ENCODE measurements at regions not wholly inside any gene's neighbourhood (a gene's known extent, or its start where the extent isn't known, plus 50 kb on each side); places are given as distances from the start of the nearest gene placed in this dataset.

DNA sequence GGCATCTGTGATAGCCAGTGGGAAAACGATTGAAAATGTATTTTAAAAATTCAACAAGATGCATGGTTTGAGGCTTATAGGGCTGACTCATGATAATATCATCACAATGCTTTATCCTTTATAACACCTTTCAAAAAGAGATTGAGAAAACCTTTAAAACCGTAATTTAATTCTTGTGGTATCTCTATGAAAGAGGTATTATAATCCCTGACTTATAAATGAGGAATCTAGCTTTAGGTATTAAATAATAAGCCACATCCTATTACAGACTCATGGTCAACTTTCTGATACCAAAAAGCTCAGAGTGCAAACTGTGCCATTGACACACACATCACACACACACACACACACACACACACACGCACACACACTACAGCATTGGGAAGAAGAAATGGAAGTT lies 134.6 kb upstream of the RAB12 start:
- Mint-ChIP-seq H3K4me3 (no peak overlapping the region), H3K9me3 (no peaks in the 10 kb centered on the region), H3K27ac (no peak overlapping the region), H3K36me3 (ENCODE audit: low read depth) (no peaks in the 10 kb centered on the region), H3K4me1 (no peaks in the 10 kb centered on the region), H3K27me3 (ENCODE audit: insufficient read depth) (peaks cover 9% of the 10 kb centered on the region)
- no peaks in the 10 kb centered on the region for H3K36me3 ChIP-seq (ENCODE audit: control insufficient read depth, insufficient read depth, low read length)
- 100% methylated on average over 1 of the region's 3 CpGs; no CpG with 5 or more reads in 1 of the 2 experiments for WGBS, 2 experiments (ENCODE audit: insufficient coverage in 1 of 2, insufficient read length in 1 of 2)
- TF ChIP-seq, protein P1, sequence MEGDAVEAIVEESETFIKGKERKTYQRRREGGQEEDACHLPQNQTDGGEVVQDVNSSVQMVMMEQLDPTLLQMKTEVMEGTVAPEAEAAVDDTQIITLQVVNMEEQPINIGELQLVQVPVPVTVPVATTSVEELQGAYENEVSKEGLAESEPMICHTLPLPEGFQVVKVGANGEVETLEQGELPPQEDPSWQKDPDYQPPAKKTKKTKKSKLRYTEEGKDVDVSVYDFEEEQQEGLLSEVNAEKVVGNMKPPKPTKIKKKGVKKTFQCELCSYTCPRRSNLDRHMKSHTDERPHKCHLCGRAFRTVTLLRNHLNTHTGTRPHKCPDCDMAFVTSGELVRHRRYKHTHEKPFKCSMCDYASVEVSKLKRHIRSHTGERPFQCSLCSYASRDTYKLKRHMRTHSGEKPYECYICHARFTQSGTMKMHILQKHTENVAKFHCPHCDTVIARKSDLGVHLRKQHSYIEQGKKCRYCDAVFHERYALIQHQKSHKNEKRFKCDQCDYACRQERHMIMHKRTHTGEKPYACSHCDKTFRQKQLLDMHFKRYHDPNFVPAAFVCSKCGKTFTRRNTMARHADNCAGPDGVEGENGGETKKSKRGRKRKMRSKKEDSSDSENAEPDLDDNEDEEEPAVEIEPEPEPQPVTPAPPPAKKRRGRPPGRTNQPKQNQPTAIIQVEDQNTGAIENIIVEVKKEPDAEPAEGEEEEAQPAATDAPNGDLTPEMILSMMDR (conservative IDR thresholded peaks at IDR 0.05): no peak
- H3K27ac ChIP-seq (ENCODE audit: low read depth, low read length): no peak overlapping the region
- no peaks in the 10 kb centered on the region for H3K9me3 ChIP-seq (ENCODE audit: control insufficient read depth, low read length)
- no peak overlapping the region for H3K9ac ChIP-seq (ENCODE audit: extremely low read depth, low read length, poor library complexity, severe bottlenecking)
- DNase-seq: no peak
- no peaks in the 10 kb centered on the region for H3K27me3 ChIP-seq (ENCODE audit: control insufficient read depth, insufficient read depth, low read length, poor library complexity, severe bottlenecking)
- no peak overlapping the region for H3K4me3 ChIP-seq (ENCODE audit: low read length)
- no peaks in the 10 kb centered on the region for H3K4me1 ChIP-seq (ENCODE audit: control insufficient read depth, insufficient read depth, low read length)

DNA sequence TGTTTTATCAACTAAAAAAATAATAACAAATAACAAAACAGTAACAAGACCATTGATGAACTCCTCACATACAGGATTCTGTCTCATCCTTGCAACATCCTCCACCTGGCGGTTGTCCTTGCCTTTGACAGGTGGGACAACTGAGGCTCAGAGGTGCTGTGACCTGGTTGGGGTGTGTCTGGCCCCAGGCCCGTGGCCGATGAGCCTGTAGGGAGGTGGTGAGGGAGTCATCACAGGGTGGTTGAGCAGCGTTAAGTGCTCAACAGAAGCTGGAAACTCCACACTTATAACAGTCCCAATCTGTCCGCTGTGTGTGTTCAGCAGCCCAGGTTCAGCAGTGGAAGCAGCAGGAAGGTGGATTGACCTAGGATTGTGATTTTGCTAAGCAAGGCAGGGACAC lies 131.6 kb upstream of the RAB12 start:
- Histone ChIP-seq H3K27ac (ENCODE audit: low read depth, low read length) (no peak overlapping the region), H3K4me3 (ENCODE audit: low read length) (no peak overlapping the region), H3K9me3 (ENCODE audit: control insufficient read depth, low read length) (no peaks in the 10 kb centered on the region), H3K4me1 (ENCODE audit: control insufficient read depth, insufficient read depth, low read length) (no peaks in the 10 kb centered on the region), H3K36me3 (ENCODE audit: control insufficient read depth, insufficient read depth, low read length) (no peaks in the 10 kb centered on the region), H3K27me3 (ENCODE audit: control insufficient read depth, insufficient read depth, low read length, poor library complexity, severe bottlenecking) (no peaks in the 10 kb centered on the region), H3K9ac (ENCODE audit: extremely low read depth, low read length, poor library complexity, severe bottlenecking) (no peak overlapping the region)
- no peak for DNase-seq
- Mint-ChIP-seq H3K27ac (no peak overlapping the region), H3K36me3 (ENCODE audit: low read depth) (no peaks in the 10 kb centered on the region), H3K9me3 (no peaks in the 10 kb centered on the region), H3K27me3 (ENCODE audit: insufficient read depth) (peaks cover 9% of the 10 kb centered on the region), H3K4me1 (no peaks in the 10 kb centered on the region), H3K4me3 (no peak overlapping the region)
- WGBS, 2 experiments (ENCODE audit: insufficient coverage in 1 of 2, insufficient read length in 1 of 2): 83 to 96% methylated on average over 2 to 5 of the region's 5 CpGs
- TF ChIP-seq, protein P1 (conservative IDR thresholded peaks at IDR 0.05): no peak

DNA sequence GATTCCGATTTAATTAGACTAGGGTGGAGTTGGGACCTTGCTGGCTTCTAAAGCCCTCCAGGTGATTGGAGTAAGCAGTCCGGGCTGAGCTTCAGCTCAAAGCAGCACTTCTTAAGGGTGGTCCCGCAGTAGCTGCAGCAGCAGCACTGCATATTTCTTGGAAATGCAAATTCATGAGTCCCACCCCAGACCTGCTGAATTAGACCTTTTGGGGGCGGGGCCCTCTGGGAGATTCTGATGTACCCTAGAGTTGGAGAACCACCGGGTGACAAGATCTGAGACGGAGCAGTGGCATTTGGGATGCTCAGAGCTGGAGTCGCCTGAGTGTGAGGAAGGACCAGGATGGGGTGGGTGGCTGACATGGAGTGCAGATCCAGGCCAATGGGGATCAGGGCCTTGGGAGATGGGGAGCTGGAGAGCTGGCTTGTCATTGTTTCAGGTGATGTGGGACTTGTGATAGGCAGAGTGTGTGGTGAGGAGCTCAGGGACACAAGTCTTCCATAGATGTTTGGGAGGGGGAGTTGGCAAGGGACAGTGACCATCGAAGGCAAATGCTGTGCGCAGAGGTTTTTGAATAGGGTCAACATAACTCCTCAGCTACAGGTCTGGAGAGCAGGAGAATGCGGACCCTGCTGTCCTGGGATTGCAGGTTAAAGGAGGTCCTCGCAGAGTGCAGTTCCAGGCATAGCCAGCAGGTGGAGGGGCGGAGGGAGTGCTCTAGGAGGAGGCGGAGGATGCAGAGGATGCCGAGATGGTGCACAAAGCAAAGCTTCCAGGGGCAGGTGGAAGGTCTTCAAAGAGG lies 130.9 kb upstream of the RAB12 start:
- Histone ChIP-seq H3K36me3 (ENCODE audit: control insufficient read depth, insufficient read depth, low read length) (no peaks in the 10 kb centered on the region), H3K9ac (ENCODE audit: extremely low read depth, low read length, poor library complexity, severe bottlenecking) (no peak overlapping the region), H3K27me3 (ENCODE audit: control insufficient read depth, insufficient read depth, low read length, poor library complexity, severe bottlenecking) (no peaks in the 10 kb centered on the region), H3K4me3 (ENCODE audit: low read length) (no peak overlapping the region), H3K27ac (ENCODE audit: low read depth, low read length) (no peak overlapping the region), H3K9me3 (ENCODE audit: control insufficient read depth, low read length) (no peaks in the 10 kb centered on the region), H3K4me1 (ENCODE audit: control insufficient read depth, insufficient read depth, low read length) (no peaks in the 10 kb centered on the region)
- no peaks in the 10 kb centered on the region for H3K9me3 Mint-ChIP-seq
- DNase-seq: peak; percentile 97
- no peak overlapping the region for H3K4me3 Mint-ChIP-seq
- 58 to 62% methylated on average over 5 to 14 of the region's 14 CpGs for WGBS, 2 experiments (ENCODE audit: insufficient coverage in 1 of 2, insufficient read length in 1 of 2)
- no peaks in the 10 kb centered on the region for H3K36me3 Mint-ChIP-seq (ENCODE audit: low read depth)
- no peak overlapping the region for H3K27ac Mint-ChIP-seq
- no peaks in the 10 kb centered on the region for H3K4me1 Mint-ChIP-seq
- TF ChIP-seq, protein P1 (conservative IDR thresholded peaks at IDR 0.05): peak; percentile 87
- H3K27me3 Mint-ChIP-seq (ENCODE audit: insufficient read depth): peaks cover 9% of the 10 kb centered on the region
